A172 (cell line): ENCODE measurements at regions not wholly inside any gene's neighbourhood (a gene's known extent, or its start where the extent isn't known, plus 50 kb on each side); places are given as distances from the start of the nearest gene placed in this dataset.
"Not testable (repeated sequence)": the region's sequence is repeated elsewhere in the genome, so short reads cannot be mapped to it uniquely, and the experiment has no call there.

Experiments used
- DNase-seq: peaks from one replicate; pipeline ENCODE4 v3.0.0-alpha.2; 2015; ENCODE audit warnings: low spot score

DNA sequence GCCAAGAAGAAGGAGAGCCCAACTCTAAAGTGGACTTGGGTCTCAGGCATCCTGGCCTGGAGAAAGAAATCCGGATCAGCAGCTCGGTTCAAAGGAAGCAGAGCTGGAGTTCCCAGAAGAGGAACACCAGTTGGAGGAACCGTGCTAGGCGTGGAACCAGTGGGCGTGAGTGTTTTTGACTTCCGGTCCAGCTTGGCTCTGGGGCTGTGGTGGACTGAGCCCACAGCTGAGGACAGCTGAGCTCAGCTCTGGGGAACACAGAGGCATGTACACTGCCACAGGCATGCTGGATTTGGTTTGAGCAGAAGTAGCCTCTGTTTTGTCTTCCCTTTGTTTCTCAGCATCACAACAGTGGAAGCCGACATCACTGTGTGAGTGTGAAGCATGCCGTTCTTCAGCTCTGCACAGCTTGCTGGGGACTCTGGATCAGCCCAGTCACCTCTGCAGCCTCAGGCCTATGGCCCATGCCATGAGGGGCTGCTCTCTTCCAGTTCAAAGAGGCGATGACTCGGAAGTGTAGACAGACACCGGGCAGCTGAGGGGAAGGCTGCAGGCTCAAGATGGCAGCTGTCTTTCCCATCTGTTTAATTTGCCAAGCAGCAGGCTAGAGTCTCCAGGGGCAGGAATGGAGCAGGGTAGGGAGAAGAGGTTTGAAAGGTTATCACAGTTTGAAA is 185.8 kb upstream of the UBE3A start:
- no peak for DNase-seq

DNA sequence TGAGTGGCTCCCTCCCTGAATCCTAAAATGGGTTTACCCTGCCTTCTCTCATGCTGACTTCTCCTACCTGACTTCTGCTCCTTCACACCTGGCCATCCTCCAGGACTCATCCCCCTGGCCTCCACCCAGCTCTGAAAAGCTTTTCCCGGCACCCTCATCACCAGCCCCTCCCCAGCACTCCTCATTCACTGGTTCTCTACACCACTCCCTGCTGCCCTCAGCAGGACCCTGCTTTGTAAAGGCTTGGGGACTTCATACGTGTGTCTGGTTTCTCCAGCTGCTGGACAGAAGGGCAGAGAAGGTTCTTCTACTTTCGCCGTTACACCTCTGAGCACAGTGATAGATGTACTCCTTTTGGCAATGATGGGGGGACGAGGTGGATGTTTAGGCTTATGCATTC is 184.9 kb upstream of the UBE3A start:
- DNase-seq, result no peak

DNA sequence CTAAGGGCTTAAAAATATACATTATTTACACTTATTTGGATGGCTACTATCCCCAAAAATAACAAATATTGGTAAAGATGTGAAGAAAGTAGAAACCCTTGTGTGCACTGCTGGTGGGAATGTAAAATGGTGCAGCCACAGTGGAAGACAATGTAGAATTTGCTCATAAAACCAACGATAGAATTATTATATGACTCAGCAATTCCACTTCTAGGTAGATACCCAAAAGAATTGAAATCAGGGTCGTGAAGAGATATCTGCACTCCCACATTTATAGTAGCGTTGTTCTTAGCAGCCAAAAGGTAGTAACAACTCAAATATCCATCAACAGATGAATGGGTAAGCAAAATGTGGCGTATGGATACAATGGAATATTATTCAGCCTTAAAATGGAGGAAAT is 181.6 kb upstream of the UBE3A start:
- no peak for DNase-seq

DNA sequence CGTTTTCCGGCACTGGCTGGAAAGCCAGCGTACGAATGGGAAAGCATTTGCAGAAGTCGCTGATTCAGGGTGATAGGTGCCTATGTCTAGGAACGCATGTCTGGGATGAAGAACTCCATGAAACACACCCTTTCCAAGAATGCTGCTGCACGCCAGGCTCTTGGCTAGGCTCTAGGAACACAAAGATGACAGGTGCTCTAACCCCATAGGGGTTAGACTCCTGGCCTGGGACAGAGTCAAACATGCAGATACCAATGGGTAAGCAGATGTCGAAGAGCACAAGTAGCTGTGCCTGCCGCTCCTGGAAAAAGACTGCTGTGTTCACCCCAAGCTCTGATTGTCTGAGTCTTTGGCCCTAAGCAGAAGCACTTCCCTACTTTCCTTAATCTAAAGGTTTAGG is 180.9 kb upstream of the UBE3A start:
- no peak for DNase-seq

DNA sequence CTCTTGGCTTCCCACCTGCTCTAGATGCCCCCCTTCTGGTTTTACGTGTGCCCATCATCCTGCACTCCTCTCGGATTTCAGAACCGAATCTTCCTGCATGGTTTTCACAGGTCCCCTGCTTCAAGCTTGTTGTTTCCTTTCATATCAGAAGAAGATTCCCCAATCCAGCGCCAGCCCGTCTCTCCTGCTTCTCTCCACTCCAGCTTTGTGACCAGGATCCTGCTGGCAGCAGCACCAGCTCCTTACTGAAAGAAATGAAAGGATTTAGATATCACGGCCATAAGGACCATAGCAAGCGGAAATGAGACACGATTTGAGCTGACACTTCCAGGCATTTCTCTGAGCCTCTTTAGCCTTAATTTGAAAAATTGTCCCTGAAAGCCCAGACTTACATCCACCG is 180.3 kb upstream of the UBE3A start:
- DNase-seq, result no peak

DNA sequence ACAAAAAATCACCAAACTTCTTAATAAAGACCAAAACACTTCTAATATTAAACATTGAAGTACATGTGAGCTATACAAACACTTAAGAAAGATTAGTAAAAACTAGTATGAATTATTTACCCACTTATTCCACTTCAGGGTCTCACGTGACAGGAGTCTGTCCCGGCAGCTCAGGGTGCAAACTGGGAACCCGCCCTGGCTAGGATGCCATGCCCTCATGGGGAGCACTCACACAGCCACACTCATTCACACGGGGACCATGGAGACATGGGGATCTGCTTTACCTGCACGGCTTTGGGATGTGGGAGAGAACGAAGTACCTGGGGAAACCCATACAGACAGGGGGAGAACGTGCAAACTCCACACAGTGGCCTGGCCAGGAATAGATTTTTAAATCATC is 179.3 kb upstream of the UBE3A start:
- DNase-seq, result no peak

DNA sequence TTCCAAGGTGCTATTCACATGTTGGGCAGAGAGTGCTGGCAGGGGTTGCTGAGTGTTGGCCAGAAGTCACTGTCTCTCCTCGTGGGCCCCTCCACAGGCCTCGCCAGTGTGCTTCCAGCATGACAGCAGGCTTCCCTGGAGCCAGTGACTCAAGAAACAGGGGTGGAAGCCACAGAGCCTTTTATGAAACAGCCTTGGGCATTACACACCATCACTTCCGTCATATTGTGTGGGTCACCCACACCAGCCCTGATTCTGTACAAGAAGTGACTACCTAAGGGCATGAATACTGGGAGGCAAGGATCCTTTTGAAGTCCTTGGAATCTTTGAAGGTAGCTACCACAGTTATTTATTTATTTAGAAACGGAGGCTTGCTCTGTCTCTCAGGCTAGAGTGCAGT is 177.6 kb upstream of the UBE3A start:
- DNase-seq, result no peak

DNA sequence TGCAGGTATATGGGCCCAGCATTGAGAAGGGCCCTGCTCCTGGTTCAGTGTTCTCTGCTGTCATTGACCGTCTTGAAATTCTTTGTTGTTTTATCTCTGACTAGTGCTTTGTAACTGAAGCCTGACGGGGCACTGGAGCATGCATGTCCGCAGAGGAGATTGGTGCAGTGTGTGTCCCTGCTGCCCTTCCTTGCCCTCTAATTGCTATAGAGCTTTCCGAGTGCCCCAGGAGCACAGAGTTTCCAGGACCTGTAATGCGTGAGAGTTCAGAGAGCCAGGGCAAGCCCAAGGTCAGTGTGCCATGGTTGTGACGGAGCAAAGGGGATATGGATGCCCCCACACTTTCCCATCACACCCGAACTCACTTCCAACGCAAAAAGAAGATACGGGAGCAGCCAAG is 174.3 kb upstream of the UBE3A start:
- DNase-seq, result no peak

DNA sequence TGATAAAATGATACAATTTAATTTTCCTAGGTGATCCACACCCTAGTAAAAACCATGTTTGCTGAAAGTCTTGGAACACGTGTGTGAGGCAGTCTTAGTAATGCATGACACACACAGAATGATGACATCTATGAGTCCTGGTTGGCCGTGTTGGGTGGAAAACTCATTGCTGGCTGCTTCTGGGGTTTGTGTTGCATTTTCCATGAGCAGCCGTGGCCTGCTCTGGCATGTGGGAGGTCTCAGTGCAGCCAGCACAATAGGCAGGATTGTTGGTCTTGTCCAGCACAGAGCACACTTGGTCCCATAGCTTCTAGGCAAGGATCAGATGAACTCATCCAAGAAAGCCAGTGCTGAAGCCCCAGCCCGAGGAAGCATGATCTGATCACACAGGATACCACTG is 172.8 kb upstream of the UBE3A start:
- no peak for DNase-seq

DNA sequence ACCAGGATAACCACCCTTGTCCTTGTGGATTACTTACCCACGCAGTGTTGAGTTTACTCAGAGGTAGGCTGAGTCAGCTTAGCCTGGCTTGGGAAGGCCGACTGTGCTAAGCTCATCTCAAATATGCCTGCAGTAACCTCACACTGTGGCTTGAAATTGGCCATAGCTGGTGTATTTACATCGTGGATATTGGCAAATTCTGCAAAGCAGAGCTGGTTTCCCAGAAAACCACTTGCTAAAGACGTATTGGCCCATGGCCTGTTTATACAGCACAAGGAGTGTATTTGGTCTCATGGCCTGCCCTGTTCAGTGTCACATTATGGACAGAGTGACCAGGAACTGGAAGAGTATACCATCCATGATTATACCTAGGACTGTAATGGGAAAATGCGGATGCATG is 170.5 kb upstream of the UBE3A start:
- DNase-seq, result no peak

DNA sequence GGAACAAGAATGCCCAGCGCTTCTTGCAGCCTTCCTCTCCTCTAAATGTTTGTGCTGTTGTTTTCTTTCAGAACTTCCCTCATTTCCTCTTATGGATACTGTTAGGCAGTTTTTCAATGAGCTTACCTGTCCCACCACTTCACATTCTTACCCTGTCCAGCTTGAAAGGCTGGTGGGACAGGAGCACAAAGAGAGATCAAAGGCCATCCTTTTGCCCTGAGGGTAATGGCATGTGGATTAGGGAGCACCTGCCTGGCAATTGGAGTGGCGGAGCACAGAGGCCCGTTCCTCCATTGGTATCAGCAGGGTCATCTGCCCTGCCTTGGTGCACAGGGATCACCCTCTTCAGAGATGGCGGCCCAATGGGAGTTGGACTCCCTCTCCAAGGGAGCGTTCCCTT is 170.1 kb upstream of the UBE3A start:
- DNase-seq, result no peak

DNA sequence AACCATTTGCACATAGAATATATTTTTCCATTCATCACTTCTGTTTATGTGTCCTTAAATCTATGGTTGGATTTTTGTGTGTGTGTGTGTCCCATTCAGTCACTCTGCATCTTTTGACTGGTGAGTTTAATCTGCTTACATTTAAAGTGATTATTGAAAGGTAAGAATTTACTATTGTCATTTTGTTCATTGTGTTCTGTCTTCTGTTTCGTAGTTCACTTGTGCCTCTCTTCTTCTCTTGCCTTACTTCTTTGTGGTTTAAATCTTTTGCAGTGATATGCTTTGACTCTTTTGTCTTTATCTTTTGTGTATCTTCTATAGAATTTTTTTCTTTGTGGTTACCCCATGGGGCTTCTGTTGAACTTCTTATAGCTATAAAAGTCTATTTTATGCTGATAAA is 166.3 kb upstream of the UBE3A start:
- DNase-seq, result no peak

DNA sequence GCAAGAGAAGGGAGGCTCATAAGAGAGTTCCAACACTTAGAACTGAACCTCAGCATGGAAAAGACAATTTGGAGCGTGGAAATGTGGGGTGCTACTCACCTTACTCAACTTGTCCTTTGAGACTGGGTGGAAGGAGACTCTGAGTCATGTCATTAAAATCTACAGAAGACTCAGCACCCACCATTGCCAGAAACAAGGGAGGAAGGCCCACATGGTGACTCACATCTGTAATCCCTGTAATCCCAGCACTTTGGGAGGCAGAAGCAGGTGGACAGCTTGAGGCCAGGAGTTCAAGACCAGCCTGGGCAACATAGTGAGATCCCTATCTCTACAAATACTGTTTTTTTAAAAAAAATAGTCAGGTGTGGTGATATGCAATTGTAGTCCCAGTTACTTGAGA is 161.9 kb upstream of the UBE3A start:
- no peak for DNase-seq

DNA sequence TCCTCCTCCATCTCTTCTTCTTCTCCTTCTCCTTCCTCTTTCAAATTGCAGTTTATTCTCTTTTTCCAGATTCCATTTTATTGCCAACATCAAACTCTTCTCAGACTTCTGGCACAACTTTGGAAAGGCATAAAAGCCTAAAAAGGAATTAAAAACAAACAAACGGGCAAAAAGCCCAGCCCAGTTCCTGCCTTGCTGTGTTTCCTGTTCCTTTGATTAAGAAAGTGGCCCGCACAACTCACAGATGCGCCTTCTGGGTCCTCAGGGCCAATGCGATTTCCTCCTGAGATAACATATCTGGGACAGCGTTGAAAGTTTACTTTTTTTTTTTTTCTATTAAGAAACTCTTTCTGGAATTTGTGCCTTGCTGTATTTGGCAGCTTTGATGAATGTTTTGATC is 158.7 kb upstream of the UBE3A start:
- DNase-seq, result no peak

DNA sequence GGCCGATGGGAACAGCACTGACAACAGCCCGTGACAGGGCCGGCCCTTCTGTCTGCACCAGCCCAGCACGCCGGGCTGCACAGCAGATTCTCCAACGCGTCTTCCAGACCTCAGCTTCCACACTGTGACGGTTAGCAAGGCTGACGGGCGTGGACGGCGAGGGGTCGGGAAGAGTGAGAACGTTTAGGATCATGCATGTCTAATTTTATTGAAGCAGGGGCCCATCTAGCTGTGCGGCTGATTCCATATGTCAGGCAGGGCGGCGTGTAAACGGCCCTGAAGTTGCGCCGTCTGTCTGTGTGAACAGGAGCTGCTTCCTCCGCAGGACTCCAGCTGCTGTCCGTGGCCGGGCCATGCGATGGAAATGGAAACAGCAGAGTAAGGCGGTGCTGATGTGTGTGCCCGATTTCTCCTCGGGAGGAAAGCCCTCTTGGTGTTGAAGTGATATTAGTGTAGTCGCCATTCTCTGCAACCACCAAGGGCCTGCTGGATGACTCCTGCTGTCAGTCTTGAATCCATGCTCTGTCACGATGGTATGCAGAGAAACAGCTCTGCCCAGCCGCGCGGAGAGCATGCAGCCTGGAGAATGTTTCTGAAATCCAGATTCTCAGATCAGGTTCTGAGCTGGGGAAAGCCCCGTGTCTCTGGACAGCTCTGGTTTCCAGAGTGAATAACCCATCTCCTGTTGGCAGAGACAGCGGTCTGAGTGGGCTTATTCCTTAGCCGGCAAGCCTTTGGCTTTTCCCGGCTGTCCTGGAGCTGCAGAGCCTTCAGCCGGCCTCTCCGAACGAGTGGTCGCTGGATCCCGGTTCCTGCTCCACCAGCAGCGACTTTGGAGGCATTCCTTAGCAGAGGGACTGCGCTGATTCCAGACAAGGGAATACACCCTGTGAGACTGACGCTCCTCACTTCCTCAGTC is 158.1 kb upstream of the UBE3A start:
- DNase-seq, result no peak

DNA sequence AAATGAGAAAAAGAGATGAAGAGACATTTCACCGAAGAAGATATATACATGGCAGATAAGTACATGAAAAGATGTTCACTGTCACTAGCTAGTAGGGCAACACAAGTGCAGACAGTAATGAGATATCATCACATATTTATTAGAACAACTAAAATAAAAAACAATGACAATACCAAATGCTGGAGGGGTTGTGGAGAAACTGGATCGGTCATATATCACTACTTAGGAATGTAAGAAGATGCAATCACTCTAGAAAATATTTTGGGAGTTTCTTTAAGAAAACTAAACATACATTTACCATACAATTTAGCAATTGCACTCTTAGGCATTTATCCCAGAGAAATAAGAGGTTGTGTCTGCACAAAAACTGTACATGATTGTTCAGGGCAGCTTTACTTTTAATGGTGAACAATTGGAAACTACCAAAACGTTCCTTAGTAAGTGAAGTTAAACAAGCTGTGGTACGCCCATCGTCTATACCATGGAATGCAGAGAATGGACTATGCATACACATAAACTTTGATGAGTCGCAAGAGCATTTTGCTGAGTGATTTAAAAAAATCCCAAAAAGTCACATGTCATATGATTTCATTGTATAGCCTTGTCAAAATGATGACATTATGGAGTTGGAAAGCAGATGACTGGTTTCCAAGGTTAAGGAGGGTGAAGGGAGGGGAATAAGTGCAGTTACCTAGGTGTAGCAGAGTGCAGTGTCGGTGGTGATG is 149.0 kb upstream of the UBE3A start:
- DNase-seq, result no peak

DNA sequence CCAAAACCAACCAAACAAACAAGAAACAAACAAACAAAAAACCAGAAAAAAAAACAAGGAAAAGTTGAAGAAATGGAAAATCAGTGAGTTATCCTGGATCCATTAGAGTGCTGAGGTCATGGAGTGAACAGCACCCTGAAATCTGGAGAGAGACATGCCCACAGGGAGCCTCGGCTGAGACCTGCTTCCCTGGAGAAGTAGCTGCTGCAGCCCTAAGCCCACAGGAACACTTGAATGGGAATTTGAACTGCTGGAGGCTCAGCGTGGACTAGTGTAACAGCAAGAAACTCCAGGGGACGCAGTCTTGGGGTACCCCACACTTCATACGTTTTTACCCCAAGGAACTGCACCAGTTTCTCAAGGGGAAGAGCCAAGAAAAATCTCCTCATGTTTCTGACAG is 144.1 kb upstream of the UBE3A start:
- no peak for DNase-seq

DNA sequence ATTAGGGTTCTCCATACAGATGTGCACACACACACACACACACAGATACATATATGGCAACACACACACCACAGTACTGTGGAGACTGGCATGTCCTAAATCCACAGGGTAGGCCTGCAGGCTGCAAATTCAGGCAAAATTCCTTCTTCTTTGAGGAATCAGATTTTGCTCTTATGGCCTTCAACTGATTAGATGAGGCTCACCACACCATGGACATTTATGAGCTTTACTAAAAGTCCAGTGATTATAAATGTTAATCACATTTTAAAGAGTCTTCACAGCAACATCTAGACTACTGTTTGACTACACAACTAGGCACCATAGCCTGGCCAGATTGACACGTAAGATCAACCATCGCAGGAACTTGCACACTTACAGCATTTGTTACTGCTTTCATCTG is 140.3 kb upstream of the UBE3A start:
- no peak for DNase-seq

DNA sequence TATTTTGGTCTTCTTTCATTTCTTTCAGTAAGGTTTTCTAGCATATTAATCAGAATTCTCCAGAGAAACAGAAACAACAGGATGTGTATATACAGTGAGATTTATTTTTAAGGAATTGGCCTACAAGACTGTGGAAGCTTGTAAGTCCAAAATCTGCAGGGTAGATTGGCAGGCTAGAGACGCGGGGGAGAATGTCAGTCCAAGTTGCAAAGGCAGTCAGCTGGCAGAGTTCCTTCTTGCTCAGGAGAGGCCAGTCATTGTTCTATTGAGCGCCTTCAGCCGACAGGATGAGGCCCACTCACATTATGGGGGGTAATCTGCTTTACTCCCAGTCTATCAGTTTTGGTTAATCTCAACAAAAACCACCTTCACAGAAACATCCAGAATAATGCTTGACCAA is 133.4 kb upstream of the UBE3A start:
- DNase-seq, result no peak

DNA sequence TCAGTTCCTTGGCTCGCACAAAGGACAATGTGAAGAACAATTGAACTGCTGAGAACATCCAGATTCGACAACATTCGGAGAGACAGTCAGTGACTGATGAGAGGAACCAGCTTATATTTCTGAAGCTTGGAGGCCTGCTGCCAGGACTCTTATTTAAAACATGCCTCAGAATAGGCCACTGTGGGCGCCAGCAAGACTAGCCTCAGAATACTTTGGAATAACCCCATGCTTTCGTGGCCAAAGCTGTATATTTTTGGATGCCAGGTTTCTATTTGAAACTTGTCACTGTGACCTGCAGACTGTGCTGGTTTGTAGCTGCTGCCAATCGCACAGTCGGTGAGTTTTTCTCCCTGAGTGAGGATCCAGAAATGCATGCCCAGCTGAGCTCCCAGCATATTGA is 129.9 kb upstream of the UBE3A start:
- DNase-seq, result no peak

DNA sequence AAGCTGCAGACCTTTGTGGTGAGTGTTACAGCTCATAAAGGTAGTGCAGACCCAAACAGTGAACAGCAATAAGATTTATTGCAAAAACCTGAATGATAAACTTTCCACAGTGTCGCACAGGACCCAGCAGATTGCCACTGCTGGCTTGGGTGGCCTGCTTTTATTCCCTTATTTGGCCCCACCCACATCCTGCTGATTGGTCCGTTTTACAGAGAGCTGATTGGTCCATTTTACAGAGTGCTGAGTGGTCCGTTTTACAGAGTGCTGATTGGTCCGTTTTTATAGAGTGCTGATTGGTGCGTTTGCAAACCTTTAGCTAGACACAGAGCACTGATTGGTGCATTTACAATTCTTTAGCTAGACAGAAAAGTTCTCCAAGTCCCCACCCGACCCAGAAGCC is 127.7 kb upstream of the UBE3A start:
- DNase-seq, result not testable (repeated sequence)

DNA sequence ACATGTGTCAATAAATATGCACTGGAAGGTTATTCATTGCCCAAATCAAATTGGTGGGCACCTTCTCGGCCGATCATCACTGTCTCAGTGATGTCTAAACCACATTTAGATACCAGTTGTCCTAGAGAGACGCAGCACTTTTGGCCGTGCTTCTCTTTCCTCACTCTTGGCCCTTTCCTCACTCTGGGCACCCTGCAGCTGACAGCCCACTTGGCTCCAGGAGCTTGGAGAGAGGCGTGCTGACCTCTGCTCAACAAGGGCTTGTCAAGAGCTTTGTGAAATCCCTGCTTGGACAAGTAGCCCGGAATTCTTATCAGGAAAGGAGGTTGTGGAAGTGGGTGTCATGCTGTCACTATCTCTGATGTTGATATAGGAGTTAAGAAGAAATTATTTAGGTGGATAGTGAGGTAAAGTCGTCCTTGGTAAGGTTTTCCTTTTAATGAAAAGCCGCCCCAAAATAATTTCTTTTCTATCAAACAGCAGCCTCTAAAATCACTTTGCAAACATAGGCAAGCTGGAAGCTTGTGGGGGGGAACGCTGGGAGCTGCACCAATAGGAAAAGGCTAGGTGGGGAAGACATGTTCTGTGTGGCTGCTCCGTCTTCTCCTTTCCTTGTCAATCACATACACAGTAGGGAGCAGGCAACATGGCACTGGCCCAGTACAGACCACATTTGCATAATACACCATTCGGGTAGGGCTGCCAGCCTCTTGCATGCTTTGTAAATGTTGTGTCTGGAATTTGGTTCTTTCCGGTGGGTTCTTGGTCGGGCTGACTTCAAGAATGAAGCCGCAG is 126.8 kb upstream of the UBE3A start:
- DNase-seq, result no peak
